ENCODE measurements at regions not wholly inside any gene's neighbourhood (a gene's known extent, or its start where the extent isn't known, plus 50 kb on each side); places are given as distances from the start of the nearest gene placed in this dataset.
"Not testable (repeated sequence)": the region's sequence is repeated elsewhere in the genome, so short reads cannot be mapped to it uniquely, and the experiment has no call there.

- TF ChIP-seq CTCF (IDR thresholded peaks at IDR 0.05; ENCODE audit: insufficient read depth, low read length, poor library complexity, severe bottlenecking); EZH2phosphoT487 (conservative IDR thresholded peaks at IDR 0.05; ENCODE audit: low read length): not testable (repeated sequence)
Observed at GRCh38 chr20:30845923-30846322, 411.5 kb upstream of the DEFB115 start.

All from SU-DHL-6 (cell line).